ENCODE measurements at regions not wholly inside any gene's neighbourhood (a gene's known extent, or its start where the extent isn't known, plus 50 kb on each side); places are given as distances from the start of the nearest gene placed in this dataset.

DNA sequence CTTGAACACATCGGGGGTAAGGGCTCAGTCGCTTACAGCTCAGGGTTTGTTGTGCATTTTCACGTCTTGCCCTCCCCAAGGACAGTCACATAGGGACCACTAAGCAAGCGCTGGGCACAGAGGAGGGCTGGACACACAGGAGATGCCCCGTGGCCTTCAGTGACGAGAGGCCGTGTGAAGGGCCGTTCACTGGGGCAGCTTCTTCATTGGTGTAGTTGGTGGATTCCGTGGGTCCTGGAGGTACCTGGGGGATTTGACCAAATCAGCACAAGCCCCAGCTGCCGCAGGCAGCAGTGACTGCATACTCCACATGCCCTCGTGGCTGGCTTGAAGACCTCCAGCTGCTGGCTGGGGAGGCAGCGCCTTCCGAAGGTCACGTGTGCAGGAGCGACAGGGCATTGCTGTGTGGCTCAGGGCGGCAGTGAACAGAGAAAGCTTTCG lies 100.8 kb upstream of the C1orf174 start:
- TF ChIP-seq, protein P1, sequence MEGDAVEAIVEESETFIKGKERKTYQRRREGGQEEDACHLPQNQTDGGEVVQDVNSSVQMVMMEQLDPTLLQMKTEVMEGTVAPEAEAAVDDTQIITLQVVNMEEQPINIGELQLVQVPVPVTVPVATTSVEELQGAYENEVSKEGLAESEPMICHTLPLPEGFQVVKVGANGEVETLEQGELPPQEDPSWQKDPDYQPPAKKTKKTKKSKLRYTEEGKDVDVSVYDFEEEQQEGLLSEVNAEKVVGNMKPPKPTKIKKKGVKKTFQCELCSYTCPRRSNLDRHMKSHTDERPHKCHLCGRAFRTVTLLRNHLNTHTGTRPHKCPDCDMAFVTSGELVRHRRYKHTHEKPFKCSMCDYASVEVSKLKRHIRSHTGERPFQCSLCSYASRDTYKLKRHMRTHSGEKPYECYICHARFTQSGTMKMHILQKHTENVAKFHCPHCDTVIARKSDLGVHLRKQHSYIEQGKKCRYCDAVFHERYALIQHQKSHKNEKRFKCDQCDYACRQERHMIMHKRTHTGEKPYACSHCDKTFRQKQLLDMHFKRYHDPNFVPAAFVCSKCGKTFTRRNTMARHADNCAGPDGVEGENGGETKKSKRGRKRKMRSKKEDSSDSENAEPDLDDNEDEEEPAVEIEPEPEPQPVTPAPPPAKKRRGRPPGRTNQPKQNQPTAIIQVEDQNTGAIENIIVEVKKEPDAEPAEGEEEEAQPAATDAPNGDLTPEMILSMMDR (IDR thresholded peaks at IDR 0.05) = no peak
- TF ChIP-seq EP300 (IDR thresholded peaks at IDR 0.05) (no peak), POLR2A (IDR thresholded peaks at IDR 0.05) (no peak), POLR2AphosphoS5 (IDR thresholded peaks at IDR 0.05) (no peak)
